ENCODE measurements at regions not wholly inside any gene's neighbourhood (a gene's known extent, or its start where the extent isn't known, plus 50 kb on each side); places are given as distances from the start of the nearest gene placed in this dataset.

DNA sequence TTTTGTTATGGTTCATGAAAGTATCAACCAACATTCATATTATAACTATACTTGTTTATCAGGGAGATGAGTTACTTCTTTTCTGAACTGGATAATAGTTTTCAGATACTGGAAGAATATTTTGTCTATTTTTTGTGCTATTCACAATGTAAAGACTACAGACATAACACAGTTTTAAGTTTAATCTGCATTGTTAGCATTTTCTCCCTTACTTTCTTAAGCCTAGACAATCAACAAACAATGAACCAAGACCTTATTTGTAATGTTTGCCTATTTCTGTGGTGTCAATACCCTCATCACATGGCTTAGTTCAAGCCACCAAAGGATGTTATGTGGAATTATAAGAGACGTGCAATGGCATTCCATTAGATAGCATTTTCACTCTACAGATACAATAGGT is 119.5 kb downstream of the CAVIN4 start:
- TF ChIP-seq, protein P1, sequence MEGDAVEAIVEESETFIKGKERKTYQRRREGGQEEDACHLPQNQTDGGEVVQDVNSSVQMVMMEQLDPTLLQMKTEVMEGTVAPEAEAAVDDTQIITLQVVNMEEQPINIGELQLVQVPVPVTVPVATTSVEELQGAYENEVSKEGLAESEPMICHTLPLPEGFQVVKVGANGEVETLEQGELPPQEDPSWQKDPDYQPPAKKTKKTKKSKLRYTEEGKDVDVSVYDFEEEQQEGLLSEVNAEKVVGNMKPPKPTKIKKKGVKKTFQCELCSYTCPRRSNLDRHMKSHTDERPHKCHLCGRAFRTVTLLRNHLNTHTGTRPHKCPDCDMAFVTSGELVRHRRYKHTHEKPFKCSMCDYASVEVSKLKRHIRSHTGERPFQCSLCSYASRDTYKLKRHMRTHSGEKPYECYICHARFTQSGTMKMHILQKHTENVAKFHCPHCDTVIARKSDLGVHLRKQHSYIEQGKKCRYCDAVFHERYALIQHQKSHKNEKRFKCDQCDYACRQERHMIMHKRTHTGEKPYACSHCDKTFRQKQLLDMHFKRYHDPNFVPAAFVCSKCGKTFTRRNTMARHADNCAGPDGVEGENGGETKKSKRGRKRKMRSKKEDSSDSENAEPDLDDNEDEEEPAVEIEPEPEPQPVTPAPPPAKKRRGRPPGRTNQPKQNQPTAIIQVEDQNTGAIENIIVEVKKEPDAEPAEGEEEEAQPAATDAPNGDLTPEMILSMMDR (IDR thresholded peaks at IDR 0.05) = no peak
- TF ChIP-seq POLR2A (IDR thresholded peaks at IDR 0.05) = no peak

Measured in heart left ventricle (tissue), 13 donors.